ENCODE measurements at regions not wholly inside any gene's neighbourhood (a gene's known extent, or its start where the extent isn't known, plus 50 kb on each side); places are given as distances from the start of the nearest gene placed in this dataset.

DNA sequence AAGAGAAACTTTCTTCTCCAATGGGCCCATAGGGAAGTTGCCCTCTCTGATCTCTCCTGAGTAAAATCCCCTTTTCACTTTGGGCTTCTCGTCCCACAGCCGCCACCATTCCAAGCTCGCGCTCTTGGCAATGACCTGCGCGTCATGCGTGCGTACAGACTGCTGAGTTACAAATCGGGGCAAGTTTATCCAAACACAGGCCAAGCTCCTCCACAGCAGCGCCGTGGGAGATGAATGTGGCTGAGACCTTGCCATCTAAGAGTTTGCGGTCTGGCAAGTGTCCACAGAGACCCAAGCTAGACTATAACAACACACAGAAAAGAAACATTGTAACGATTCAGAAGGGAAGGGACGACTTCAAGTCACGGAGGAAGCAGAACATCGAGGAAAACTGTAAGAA lies 116.3 kb upstream of the SOD1 start:
- Histone ChIP-seq H3K4me1 (ENCODE audit: control insufficient read depth, low read length) (no peaks in the 10 kb centered on the region), H3K9me2 (replicated peaks; ENCODE audit: control insufficient read depth, low read length) (no peaks in the 10 kb centered on the region), H3K36me3 (ENCODE audit: control insufficient read depth, low read length) (no peaks in the 10 kb centered on the region), H3F3A (ENCODE audit: control insufficient read depth, insufficient read depth) (no peaks in the 10 kb centered on the region), H3K27me3 (ENCODE audit: control insufficient read depth, low read length) (no peaks in the 10 kb centered on the region), H3K4me2 (ENCODE audit: low read length) (no peak overlapping the region), H3K27ac (ENCODE audit: low read depth, low read length) (no peak overlapping the region), H3K9me3 (ENCODE audit: control insufficient read depth, insufficient read depth, low read length) (no peaks in the 10 kb centered on the region), H3K4me3 (ENCODE audit: low read length) (no peak overlapping the region), H3K79me2 (ENCODE audit: control insufficient read depth, low read length) (peaks cover 6% of the 10 kb centered on the region; the same call in 1 of the 2 replicates), H4K20me1 (ENCODE audit: control insufficient read depth, insufficient read depth, low read depth, low read length) (no peaks in the 10 kb centered on the region)
- TF ChIP-seq EZH2phosphoT487 (IDR thresholded peaks at IDR 0.05; ENCODE audit: borderline replicate concordance, low read length), result no peak
- TF ChIP-seq, protein P1, sequence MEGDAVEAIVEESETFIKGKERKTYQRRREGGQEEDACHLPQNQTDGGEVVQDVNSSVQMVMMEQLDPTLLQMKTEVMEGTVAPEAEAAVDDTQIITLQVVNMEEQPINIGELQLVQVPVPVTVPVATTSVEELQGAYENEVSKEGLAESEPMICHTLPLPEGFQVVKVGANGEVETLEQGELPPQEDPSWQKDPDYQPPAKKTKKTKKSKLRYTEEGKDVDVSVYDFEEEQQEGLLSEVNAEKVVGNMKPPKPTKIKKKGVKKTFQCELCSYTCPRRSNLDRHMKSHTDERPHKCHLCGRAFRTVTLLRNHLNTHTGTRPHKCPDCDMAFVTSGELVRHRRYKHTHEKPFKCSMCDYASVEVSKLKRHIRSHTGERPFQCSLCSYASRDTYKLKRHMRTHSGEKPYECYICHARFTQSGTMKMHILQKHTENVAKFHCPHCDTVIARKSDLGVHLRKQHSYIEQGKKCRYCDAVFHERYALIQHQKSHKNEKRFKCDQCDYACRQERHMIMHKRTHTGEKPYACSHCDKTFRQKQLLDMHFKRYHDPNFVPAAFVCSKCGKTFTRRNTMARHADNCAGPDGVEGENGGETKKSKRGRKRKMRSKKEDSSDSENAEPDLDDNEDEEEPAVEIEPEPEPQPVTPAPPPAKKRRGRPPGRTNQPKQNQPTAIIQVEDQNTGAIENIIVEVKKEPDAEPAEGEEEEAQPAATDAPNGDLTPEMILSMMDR (IDR thresholded peaks at IDR 0.05; ENCODE audit: low read depth, low read length, poor library complexity, severe bottlenecking), result no peak

DNA sequence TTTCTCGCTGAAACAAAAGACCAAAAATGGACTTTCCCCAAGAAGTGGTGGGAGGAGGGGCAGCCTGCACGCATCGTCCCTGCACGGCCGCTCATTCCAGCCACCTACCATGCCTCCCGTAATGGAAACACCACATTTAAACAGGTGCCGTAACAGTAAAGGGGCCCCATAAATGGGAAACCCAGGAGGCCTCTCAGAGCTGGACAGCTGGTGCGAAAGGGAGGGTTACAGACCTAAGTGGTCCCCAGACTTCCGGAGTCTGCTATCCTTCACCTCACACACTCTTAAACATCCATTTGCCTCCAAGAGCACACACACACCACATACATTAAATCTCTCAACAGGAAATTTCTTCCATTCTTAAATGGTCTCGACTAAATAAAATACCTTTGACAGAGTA lies 120.7 kb upstream of the SOD1 start:
- Histone ChIP-seq H3K9me3 (ENCODE audit: control insufficient read depth, insufficient read depth, low read length) (no peaks in the 10 kb centered on the region), H3K27me3 (ENCODE audit: control insufficient read depth, low read length) (no peaks in the 10 kb centered on the region), H3K4me3 (ENCODE audit: low read length) (no peak overlapping the region), H4K20me1 (ENCODE audit: control insufficient read depth, insufficient read depth, low read depth, low read length) (no peaks in the 10 kb centered on the region), H3K9me2 (replicated peaks; ENCODE audit: control insufficient read depth, low read length) (no peaks in the 10 kb centered on the region), H3K4me1 (ENCODE audit: control insufficient read depth, low read length) (no peaks in the 10 kb centered on the region), H3K36me3 (ENCODE audit: control insufficient read depth, low read length) (no peaks in the 10 kb centered on the region), H3K79me2 (ENCODE audit: control insufficient read depth, low read length) (peaks cover 4% of the 10 kb centered on the region; the same call in 1 of the 2 replicates), H3K4me2 (ENCODE audit: low read length) (no peak overlapping the region), H3K27ac (ENCODE audit: low read depth, low read length) (no peak overlapping the region), H3F3A (ENCODE audit: control insufficient read depth, insufficient read depth) (no peaks in the 10 kb centered on the region)
- no peak for TF ChIP-seq EZH2phosphoT487 (IDR thresholded peaks at IDR 0.05; ENCODE audit: borderline replicate concordance, low read length)
- TF ChIP-seq, protein P1 (IDR thresholded peaks at IDR 0.05; ENCODE audit: low read depth, low read length, poor library complexity, severe bottlenecking), result no peak

DNA sequence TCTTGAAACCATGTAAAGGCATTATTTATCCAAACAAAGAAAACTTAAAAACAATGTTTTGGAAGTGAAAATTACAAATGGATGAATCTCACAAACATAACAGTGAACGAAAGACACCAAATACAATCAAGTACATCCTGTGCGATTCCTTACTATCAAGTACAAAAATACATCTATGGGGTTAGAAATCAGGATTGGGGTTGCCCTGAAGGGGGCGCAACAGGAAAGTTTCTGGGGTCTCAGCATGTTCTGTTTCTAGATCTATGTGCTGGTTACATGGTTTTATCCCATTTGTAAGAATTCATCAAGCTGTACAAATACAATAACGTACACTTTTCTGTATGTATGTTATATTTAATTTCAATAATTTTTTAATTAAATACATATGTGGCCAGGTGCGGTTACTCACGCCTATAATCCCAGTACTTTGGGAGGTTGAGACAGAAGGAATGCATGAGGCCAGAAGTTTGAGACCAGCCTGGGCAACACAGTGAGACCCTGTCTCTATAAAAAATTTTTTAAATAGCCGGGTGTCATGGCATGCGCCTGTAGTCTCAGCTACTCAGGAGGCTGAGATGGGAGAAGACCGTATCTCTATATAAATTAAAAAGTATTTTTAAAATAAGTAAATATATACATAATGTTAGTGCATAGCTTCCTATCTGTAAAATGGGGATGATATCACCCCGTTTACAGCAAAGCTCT lies 121.5 kb upstream of the SOD1 start:
- Histone ChIP-seq H3K4me3 (ENCODE audit: low read length) (no peak overlapping the region), H3F3A (ENCODE audit: control insufficient read depth, insufficient read depth) (no peaks in the 10 kb centered on the region), H3K27me3 (ENCODE audit: control insufficient read depth, low read length) (no peaks in the 10 kb centered on the region), H3K36me3 (ENCODE audit: control insufficient read depth, low read length) (no peaks in the 10 kb centered on the region), H3K4me1 (ENCODE audit: control insufficient read depth, low read length) (no peaks in the 10 kb centered on the region), H3K9me2 (replicated peaks; ENCODE audit: control insufficient read depth, low read length) (no peaks in the 10 kb centered on the region), H3K27ac (ENCODE audit: low read depth, low read length) (no peak overlapping the region), H3K79me2 (ENCODE audit: control insufficient read depth, low read length) (no peaks in the 10 kb centered on the region), H4K20me1 (ENCODE audit: control insufficient read depth, insufficient read depth, low read depth, low read length) (no peaks in the 10 kb centered on the region), H3K4me2 (ENCODE audit: low read length) (no peak overlapping the region), H3K9me3 (ENCODE audit: control insufficient read depth, insufficient read depth, low read length) (no peaks in the 10 kb centered on the region)
- TF ChIP-seq, protein P1 (IDR thresholded peaks at IDR 0.05; ENCODE audit: low read depth, low read length, poor library complexity, severe bottlenecking), result peak; percentile 36
- TF ChIP-seq EZH2phosphoT487 (IDR thresholded peaks at IDR 0.05; ENCODE audit: borderline replicate concordance, low read length), result no peak
